ENCODE measurements at regions not wholly inside any gene's neighbourhood (a gene's known extent, or its start where the extent isn't known, plus 50 kb on each side); places are given as distances from the start of the nearest gene placed in this dataset.

GRCh38 chr2:212659441-212659840 lies 120.8 kb upstream of the ERBB4 start:
- TF ChIP-seq CTCF (conservative IDR thresholded peaks at IDR 0.05) (no peak), ZFX (IDR thresholded peaks at IDR 0.05) (no peak)
